ENCODE measurements at regions not wholly inside any gene's neighbourhood (a gene's known extent, or its start where the extent isn't known, plus 50 kb on each side); places are given as distances from the start of the nearest gene placed in this dataset.
"Not testable (repeated sequence)": the region's sequence is repeated elsewhere in the genome, so short reads cannot be mapped to it uniquely, and the experiment has no call there.

DNA sequence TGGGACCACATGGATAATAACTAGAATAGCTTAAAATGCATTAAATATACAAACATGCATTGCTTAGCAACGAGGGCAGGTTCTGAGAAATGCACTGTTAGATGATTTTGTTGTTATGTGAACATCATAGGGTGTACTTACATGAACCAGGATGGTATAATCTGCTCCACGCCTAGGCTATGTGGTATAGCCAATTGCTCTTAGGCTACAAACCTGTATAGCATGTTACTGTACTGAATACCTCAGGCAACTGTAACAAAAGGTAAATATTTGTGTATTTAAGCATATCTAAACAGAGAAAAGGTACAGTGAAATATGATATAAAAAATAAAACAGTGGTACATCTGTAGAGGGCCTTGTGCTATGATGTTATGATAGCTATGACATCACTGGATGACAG lies 169.2 kb upstream of the IL15 start:
- no peaks in the 10 kb centered on the region for H3K4me1 ChIP-seq (ENCODE audit: insufficient read depth, insufficient read length)
- no peak overlapping the region for H3K4me3 ChIP-seq (ENCODE audit: insufficient read length, low read depth)
- no peak for DNase-seq (ENCODE audit: low read depth, low spot score)
- no peak overlapping the region for H3K9ac ChIP-seq (ENCODE audit: insufficient read length, low read depth)
- no peaks in the 10 kb centered on the region for H3K36me3 ChIP-seq (ENCODE audit: insufficient read depth, insufficient read length, low read length)
- TF ChIP-seq ZNF274 (IDR thresholded peaks at IDR 0.05; ENCODE audit: low read depth, low read length) (no peak), SUZ12 (IDR thresholded peaks at IDR 0.05; ENCODE audit: extremely low read depth, insufficient read depth, insufficient read length) (no peak), YY1 (IDR thresholded peaks at IDR 0.05; ENCODE audit: insufficient read depth, insufficient read length) (no peak)
- H3K27me3 ChIP-seq (ENCODE audit: insufficient read depth, insufficient read length): no peaks in the 10 kb centered on the region
- no peaks in the 10 kb centered on the region for H3K9me3 ChIP-seq (ENCODE audit: insufficient read depth, low read length)

DNA sequence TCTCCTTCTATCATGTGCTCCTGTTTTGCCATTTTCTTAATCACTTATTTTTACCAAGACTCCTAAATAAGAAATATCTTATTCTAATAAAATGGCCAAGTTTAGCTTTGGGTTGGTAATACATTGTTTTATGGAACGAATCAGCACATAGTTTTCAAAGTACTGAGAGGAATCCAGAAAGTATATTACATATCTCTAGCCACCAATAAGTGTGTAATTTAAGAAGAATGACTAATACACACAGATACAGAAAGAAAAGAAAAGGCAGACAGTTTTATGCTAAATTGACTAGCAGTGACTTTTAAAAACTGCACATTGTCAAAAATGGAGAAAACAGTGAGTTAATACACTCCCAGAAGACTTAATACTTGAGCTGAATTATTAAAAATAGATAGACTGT lies 167.0 kb upstream of the IL15 start:
- no peak overlapping the region for H3K4me3 ChIP-seq (ENCODE audit: insufficient read length, low read depth)
- H3K27me3 ChIP-seq (ENCODE audit: insufficient read depth, insufficient read length): no peaks in the 10 kb centered on the region
- H3K9me3 ChIP-seq (ENCODE audit: insufficient read depth, low read length): no peaks in the 10 kb centered on the region
- TF ChIP-seq ZNF274 (IDR thresholded peaks at IDR 0.05; ENCODE audit: low read depth, low read length) (no peak), YY1 (IDR thresholded peaks at IDR 0.05; ENCODE audit: insufficient read depth, insufficient read length) (no peak), SUZ12 (IDR thresholded peaks at IDR 0.05; ENCODE audit: extremely low read depth, insufficient read depth, insufficient read length) (no peak)
- H3K36me3 ChIP-seq (ENCODE audit: insufficient read depth, insufficient read length, low read length): no peaks in the 10 kb centered on the region
- no peaks in the 10 kb centered on the region for H3K4me1 ChIP-seq (ENCODE audit: insufficient read depth, insufficient read length)
- no peak overlapping the region for H3K9ac ChIP-seq (ENCODE audit: insufficient read length, low read depth)
- DNase-seq (ENCODE audit: low read depth, low spot score): no peak

DNA sequence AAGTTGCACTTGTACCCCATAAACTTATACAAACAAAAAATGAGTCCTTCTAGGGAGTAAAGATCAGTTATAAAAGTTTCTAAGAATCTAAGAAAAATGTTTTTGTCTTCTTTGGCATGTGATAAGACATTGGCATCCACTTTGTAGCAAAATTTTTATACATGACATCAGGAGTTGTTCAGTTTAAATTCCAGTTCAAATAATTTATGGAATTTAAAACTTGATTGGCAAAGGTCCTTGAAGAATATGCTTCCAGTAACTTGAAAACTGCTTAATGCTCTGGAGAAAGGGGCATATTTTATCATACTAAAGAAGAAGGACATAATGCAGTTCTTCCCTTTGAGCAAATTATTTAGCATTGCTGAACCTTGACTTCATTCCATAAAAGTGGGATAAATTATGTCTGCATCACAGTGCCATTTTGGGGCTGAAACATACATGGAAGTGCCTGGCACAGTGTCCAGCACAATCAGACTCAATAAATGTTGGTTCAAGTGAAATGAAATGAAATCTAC lies 163.3 kb upstream of the IL15 start:
- Histone ChIP-seq H3K4me3 (ENCODE audit: insufficient read length, low read depth) (no peak overlapping the region), H3K9me3 (ENCODE audit: insufficient read depth, low read length) (no peaks in the 10 kb centered on the region), H3K4me1 (ENCODE audit: insufficient read depth, insufficient read length) (no peaks in the 10 kb centered on the region), H3K36me3 (ENCODE audit: insufficient read depth, insufficient read length, low read length) (no peaks in the 10 kb centered on the region), H3K9ac (ENCODE audit: insufficient read length, low read depth) (no peak overlapping the region), H3K27me3 (ENCODE audit: insufficient read depth, insufficient read length) (no peaks in the 10 kb centered on the region)
- DNase-seq (ENCODE audit: low read depth, low spot score): no peak
- TF ChIP-seq YY1 (IDR thresholded peaks at IDR 0.05; ENCODE audit: insufficient read depth, insufficient read length) (no peak), SUZ12 (IDR thresholded peaks at IDR 0.05; ENCODE audit: extremely low read depth, insufficient read depth, insufficient read length) (no peak), ZNF274 (IDR thresholded peaks at IDR 0.05; ENCODE audit: low read depth, low read length) (no peak)

DNA sequence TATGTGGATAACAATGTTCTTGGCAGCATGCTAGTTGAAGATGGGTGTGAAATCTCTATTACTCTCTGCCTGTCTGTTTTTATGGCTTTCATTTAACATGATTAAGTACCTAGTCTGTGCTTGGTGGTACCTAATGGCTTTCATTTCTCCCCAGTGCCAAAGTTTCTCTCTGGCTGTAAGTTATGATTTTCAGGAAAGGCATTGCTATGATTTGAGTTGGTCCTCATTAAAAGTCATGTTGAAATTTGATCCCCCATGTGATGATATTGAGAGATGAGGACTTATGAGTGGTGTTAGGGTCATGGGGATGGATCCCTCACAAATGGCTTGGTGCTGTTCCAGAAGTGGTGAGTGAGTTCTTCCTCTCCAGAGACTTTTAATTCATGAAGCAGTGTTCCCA lies 162.4 kb upstream of the IL15 start:
- no peak for DNase-seq (ENCODE audit: low read depth, low spot score)
- H3K4me1 ChIP-seq (ENCODE audit: insufficient read depth, insufficient read length): no peaks in the 10 kb centered on the region
- no peak overlapping the region for H3K9ac ChIP-seq (ENCODE audit: insufficient read length, low read depth)
- H3K27me3 ChIP-seq (ENCODE audit: insufficient read depth, insufficient read length): no peaks in the 10 kb centered on the region
- H3K9me3 ChIP-seq (ENCODE audit: insufficient read depth, low read length): no peaks in the 10 kb centered on the region
- H3K36me3 ChIP-seq (ENCODE audit: insufficient read depth, insufficient read length, low read length): no peaks in the 10 kb centered on the region
- no peak overlapping the region for H3K4me3 ChIP-seq (ENCODE audit: insufficient read length, low read depth)
- TF ChIP-seq YY1 (IDR thresholded peaks at IDR 0.05; ENCODE audit: insufficient read depth, insufficient read length): no peak
- TF ChIP-seq ZNF274 (IDR thresholded peaks at IDR 0.05; ENCODE audit: low read depth, low read length): no peak
- TF ChIP-seq SUZ12 (IDR thresholded peaks at IDR 0.05; ENCODE audit: extremely low read depth, insufficient read depth, insufficient read length): no peak

DNA sequence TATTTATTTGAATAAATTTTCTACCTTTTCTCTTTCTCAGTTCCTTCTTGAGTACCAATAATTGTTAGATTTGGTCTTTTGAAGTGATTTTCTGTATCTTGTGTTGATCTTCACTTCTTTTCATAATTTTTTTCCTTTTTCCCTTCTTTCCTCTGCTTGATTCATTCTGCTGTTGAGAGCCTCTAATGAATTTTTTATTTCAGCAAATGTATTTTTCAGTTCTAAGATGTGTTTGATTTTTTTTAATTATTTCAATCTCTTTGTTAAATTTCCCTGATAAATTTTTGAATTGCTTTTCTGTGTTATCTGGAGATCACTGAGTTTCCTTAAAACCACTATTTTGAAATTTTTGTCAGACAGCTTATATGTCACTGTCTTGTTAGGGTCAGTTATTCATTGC lies 155.4 kb upstream of the IL15 start:
- Histone ChIP-seq H3K9ac (ENCODE audit: insufficient read length, low read depth) (no peak overlapping the region), H3K27me3 (ENCODE audit: insufficient read depth, insufficient read length) (no peaks in the 10 kb centered on the region), H3K4me3 (ENCODE audit: insufficient read length, low read depth) (no peak overlapping the region), H3K4me1 (ENCODE audit: insufficient read depth, insufficient read length) (no peaks in the 10 kb centered on the region), H3K9me3 (ENCODE audit: insufficient read depth, low read length) (no peaks in the 10 kb centered on the region), H3K36me3 (ENCODE audit: insufficient read depth, insufficient read length, low read length) (no peaks in the 10 kb centered on the region)
- no peak for DNase-seq (ENCODE audit: low read depth, low spot score)
- no peak for TF ChIP-seq YY1 (IDR thresholded peaks at IDR 0.05; ENCODE audit: insufficient read depth, insufficient read length)

DNA sequence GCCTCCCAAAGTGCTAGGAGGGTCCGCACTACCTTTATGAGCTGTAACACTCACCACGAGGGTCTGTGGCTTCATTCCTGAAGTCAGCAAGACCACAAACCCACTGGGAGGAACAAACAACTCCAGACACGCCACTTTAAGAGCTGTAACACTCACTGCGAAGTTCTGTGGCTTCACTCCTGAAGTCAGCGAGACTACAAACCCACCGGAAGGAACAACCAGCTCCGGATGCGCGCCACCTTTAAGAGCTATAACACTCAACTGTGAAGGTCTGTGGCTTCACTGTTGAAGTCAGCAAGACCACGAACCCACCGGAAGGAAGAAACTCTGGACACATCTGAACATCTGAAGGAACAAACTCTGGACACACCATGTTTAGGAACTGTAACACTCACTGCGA lies 152.1 kb upstream of the IL15 start:
- H3K4me3 ChIP-seq (ENCODE audit: insufficient read length, low read depth); H3K27me3 ChIP-seq (ENCODE audit: insufficient read depth, insufficient read length); DNase-seq (ENCODE audit: low read depth, low spot score); H3K36me3 ChIP-seq (ENCODE audit: insufficient read depth, insufficient read length, low read length); H3K4me1 ChIP-seq (ENCODE audit: insufficient read depth, insufficient read length); H3K9ac ChIP-seq (ENCODE audit: insufficient read length, low read depth); H3K9me3 ChIP-seq (ENCODE audit: insufficient read depth, low read length): not testable (repeated sequence)

DNA sequence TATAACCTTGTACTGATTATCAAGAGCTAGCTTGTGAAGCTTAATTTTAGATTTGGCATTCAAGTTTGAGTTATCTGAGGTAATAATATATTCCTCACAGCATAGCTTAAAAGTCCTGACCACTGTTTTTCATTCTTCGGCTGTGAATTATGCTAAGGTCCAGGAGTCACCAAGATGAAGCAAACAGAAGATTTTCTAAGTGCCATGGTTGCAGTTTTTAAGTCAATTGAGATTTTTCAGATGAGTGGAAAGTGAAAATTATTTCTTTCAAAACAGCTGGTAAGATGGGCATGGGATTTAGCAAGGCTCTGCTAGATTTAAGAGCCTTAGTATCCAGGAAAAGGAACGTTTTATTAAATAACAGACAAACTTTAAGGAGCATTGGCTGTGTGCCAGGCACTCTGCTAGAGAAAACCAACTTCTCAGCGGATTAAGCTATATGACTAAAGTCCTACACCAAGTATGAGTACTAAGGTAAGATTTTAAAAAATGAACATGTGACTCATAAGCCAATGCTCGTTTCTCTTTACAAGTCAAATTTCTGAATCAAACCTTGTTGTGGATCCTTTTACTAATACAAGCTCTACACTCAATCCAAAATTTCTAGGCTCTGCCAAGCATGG lies 149.9 kb upstream of the IL15 start:
- Histone ChIP-seq H3K27me3 (ENCODE audit: insufficient read depth, insufficient read length) (no peaks in the 10 kb centered on the region), H3K9ac (ENCODE audit: insufficient read length, low read depth) (no peak overlapping the region), H3K4me3 (ENCODE audit: insufficient read length, low read depth) (no peak overlapping the region), H3K4me1 (ENCODE audit: insufficient read depth, insufficient read length) (no peaks in the 10 kb centered on the region), H3K9me3 (ENCODE audit: insufficient read depth, low read length) (no peaks in the 10 kb centered on the region), H3K36me3 (ENCODE audit: insufficient read depth, insufficient read length, low read length) (no peaks in the 10 kb centered on the region)
- TF ChIP-seq SUZ12 (IDR thresholded peaks at IDR 0.05; ENCODE audit: extremely low read depth, insufficient read depth, insufficient read length) (no peak), YY1 (IDR thresholded peaks at IDR 0.05; ENCODE audit: insufficient read depth, insufficient read length) (no peak), ZNF274 (IDR thresholded peaks at IDR 0.05; ENCODE audit: low read depth, low read length) (no peak)
- DNase-seq (ENCODE audit: low read depth, low spot score): no peak

DNA sequence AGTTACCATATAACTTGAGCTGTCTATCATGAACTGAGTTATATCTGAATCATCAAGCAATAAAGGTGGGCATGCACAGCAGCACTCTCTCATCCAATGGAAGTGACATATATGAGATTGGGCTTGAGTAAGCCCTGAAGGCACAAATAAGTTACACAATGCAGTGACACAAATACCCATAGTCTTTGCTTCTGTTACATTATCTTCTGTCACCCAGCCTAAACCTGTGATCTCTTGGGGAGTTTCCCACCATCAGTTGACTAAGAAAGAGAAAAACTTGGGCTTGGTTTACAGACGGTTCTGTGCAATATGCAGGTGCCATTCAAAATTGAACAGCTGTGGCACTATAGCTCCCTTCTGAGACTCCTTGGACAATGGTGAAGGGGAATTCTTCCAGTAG lies 138.8 kb upstream of the IL15 start:
- Histone ChIP-seq H3K36me3 (ENCODE audit: insufficient read depth, insufficient read length, low read length) (no peaks in the 10 kb centered on the region), H3K9ac (ENCODE audit: insufficient read length, low read depth) (no peak overlapping the region), H3K27me3 (ENCODE audit: insufficient read depth, insufficient read length) (no peaks in the 10 kb centered on the region), H3K4me1 (ENCODE audit: insufficient read depth, insufficient read length) (no peaks in the 10 kb centered on the region), H3K4me3 (ENCODE audit: insufficient read length, low read depth) (no peak overlapping the region), H3K9me3 (ENCODE audit: insufficient read depth, low read length) (no peaks in the 10 kb centered on the region)
- TF ChIP-seq SUZ12 (IDR thresholded peaks at IDR 0.05; ENCODE audit: extremely low read depth, insufficient read depth, insufficient read length) (no peak), ZNF274 (IDR thresholded peaks at IDR 0.05; ENCODE audit: low read depth, low read length) (no peak), YY1 (IDR thresholded peaks at IDR 0.05; ENCODE audit: insufficient read depth, insufficient read length) (no peak)
- DNase-seq (ENCODE audit: low read depth, low spot score): no peak

All from NT2/D1 (cell line).